AG10803 (cell line): ENCODE measurements at regions not wholly inside any gene's neighbourhood (a gene's known extent, or its start where the extent isn't known, plus 50 kb on each side); places are given as distances from the start of the nearest gene placed in this dataset.

Experiments used
- DNase-seq: peaks from one replicate; pipeline ENCODE4 v3.0.0; 2010; ENCODE audit warnings: low read depth
- H3K4me3 ChIP-seq: 2 replicates; pipeline ENCODE4 v1.5.1; 2011; ENCODE audit warnings: mild to moderate bottlenecking, low read length, control low read depth
- TF ChIP-seq, protein P1 (sequence below): conservative IDR thresholded peaks from 2 replicates; pipeline ENCODE4 v1.5.1; 2011; ENCODE audit warnings: mild to moderate bottlenecking, low read length, control low read depth, inconsistent platforms

- H3K4me3 ChIP-seq: no peak overlapping the region
- TF ChIP-seq, protein P1, sequence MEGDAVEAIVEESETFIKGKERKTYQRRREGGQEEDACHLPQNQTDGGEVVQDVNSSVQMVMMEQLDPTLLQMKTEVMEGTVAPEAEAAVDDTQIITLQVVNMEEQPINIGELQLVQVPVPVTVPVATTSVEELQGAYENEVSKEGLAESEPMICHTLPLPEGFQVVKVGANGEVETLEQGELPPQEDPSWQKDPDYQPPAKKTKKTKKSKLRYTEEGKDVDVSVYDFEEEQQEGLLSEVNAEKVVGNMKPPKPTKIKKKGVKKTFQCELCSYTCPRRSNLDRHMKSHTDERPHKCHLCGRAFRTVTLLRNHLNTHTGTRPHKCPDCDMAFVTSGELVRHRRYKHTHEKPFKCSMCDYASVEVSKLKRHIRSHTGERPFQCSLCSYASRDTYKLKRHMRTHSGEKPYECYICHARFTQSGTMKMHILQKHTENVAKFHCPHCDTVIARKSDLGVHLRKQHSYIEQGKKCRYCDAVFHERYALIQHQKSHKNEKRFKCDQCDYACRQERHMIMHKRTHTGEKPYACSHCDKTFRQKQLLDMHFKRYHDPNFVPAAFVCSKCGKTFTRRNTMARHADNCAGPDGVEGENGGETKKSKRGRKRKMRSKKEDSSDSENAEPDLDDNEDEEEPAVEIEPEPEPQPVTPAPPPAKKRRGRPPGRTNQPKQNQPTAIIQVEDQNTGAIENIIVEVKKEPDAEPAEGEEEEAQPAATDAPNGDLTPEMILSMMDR: no peak
- no peak for DNase-seq
Observed at GRCh38 chr2:120817956-120818325, 82.3 kb downstream of the GLI2 start.

- TF ChIP-seq, protein P1: no peak
Observed at GRCh38 chr2:120818441-120818920, 82.8 kb downstream of the GLI2 start.

DNA sequence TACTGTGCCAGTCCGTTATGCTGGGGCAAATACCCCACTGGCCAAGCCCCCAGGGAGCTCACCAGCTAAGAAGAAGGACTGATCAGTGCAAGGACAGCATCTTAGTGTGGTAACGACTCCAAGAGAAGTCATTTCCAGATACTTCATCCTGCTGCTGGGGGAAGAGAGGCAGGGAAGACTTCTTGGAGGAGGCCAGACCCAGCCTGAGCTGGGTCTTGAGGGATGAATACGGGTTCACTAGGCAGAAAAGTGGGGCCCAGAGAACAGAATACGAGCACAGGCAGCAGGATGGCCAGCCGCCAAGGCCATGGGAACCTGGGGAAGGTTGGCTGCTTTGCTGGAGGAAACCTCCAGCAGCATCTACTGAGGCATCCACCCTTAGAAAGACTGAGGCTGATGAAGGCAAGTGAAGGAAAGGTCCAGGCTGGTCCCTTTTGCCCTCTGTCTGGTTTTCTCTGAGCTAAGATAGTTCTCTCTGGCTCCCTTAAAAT is 84.1 kb downstream of the GLI2 start:
- TF ChIP-seq, protein P1: no peak
- H3K4me3 ChIP-seq: no peak overlapping the region
- no peak for DNase-seq

More at GRCh38 chr2:120818441-120818920, 82.8 kb downstream of the GLI2 start:
- DNase-seq: peak; percentile 94
- no peak overlapping the region for H3K4me3 ChIP-seq

DNA sequence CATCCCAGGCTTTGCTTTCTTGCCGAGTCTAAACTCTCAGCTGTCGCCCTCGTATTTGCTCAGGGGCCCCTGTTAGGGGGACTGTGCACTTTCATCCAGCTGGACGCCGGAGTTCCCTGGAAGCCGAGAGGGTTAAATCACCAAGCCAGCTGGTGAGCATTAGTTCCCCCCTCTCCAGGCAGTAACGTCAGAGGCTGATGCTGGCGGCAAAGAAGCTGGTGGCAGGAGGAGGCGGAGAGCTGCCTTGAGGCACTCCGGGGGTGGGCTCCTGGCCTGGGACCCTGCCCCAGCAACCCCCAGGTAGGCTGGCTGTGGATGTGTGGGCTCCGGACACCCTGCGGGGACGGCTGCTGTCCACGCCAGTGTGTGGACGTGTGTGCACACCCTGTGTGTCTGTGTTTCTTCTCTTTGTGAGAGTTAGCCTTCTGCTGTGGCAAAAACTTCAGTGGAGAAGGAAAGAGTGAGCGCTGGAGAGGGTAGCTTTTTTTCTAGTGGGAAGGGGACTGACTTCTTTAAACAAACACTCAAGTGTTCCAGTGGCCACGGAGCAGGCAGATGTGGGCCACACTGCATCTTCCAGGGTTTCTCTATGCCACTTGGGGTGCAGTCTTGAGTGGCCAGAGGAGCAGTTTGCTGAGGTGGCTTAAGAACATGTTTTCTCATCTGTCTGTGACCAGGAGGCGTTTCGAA is 84.7 kb downstream of the GLI2 start:
- DNase-seq: peak; percentile 70
- TF ChIP-seq, protein P1: no peak
- peak overlapping the region; percentile 56 for H3K4me3 ChIP-seq

DNA sequence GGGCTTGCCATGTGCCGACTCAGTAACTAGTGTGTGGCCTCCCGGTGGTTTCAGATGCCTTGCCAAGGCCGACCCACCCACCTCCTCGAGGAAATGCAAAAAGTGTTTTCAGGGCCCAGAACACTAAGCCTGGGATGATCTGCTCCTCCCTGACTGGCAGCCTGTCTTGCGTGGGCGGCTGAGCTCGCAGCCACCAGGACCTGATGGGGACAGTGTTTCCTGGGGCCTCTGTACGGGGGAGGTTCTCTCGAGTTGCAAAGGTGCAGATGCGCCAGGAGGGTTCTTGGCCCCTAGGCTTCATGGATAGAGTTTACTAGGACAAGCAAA is 85.2 kb downstream of the GLI2 start:
- peak; percentile 81 for DNase-seq
- peak overlapping the region; percentile 56 for H3K4me3 ChIP-seq
- TF ChIP-seq, protein P1: no peak

GRCh38 chr2:120821446-120822160 is 85.9 kb downstream of the GLI2 start:
- no peak for DNase-seq
- TF ChIP-seq, protein P1: no peak

GRCh38 chr2:120822933-120823332 is 87.3 kb downstream of the GLI2 start:
- no peak for DNase-seq
- no peak overlapping the region for H3K4me3 ChIP-seq
- TF ChIP-seq, protein P1: no peak

More at GRCh38 chr2:120821446-120822160, 85.9 kb downstream of the GLI2 start:
- peak overlapping the region; percentile 56 for H3K4me3 ChIP-seq
